Endothelial cell of hepatic sinusoid (primary cell): ENCODE measurements at regions not wholly inside any gene's neighbourhood (a gene's known extent, or its start where the extent isn't known, plus 50 kb on each side); places are given as distances from the start of the nearest gene placed in this dataset.
"Not testable (repeated sequence)": the region's sequence is repeated elsewhere in the genome, so short reads cannot be mapped to it uniquely, and the experiment has no call there.

Source experiments
- in situ Hi-C: cut with HindIII; loops from 2 replicates; pipeline ENCODE4 v1.10.0; 2017; ENCODE audit warnings: low sequenced_read_pairs

- in situ Hi-C loops, result not testable (repeated sequence)
Observed at GRCh38 chr21:32934068-32934467, 91.7 kb upstream of the OLIG2 start.

GRCh38 chr21:32934829-32935228 lies 90.9 kb upstream of the OLIG2 start:
- in situ Hi-C loops, result no loop called here

- in situ Hi-C loops, result no loop called here
Observed at GRCh38 chr21:32940079-32941014, 85.4 kb upstream of the OLIG2 start.

GRCh38 chr21:32941263-32941662 lies 84.5 kb upstream of the OLIG2 start:
- in situ Hi-C loops, result no loop called here

- in situ Hi-C loops, result no loop called here
Observed at GRCh38 chr21:32946654-32947053, 79.1 kb upstream of the OLIG2 start.

- in situ Hi-C loops, result no loop called here
Observed at GRCh38 chr21:32947736-32948135, 78.0 kb upstream of the OLIG2 start.

- in situ Hi-C loops, result no loop called here
Observed at GRCh38 chr21:32949701-32950100, 76.0 kb upstream of the OLIG2 start.

GRCh38 chr21:32951041-32951440 lies 74.7 kb upstream of the OLIG2 start:
- in situ Hi-C loops, result no loop called here

- in situ Hi-C loops, result no loop called here
Observed at GRCh38 chr21:32954353-32954752, 71.4 kb upstream of the OLIG2 start.

- in situ Hi-C loops, result no loop called here
Observed at GRCh38 chr21:32955311-32956060, 70.2 kb upstream of the OLIG2 start.

GRCh38 chr21:32956061-32956656 lies 69.6 kb upstream of the OLIG2 start:
- in situ Hi-C loops, result no loop called here

- in situ Hi-C loops, result no loop called here
Observed at GRCh38 chr21:32957545-32957944, 68.2 kb upstream of the OLIG2 start.

- in situ Hi-C loops, result no loop called here
Observed at GRCh38 chr21:32958288-32959002, 67.3 kb upstream of the OLIG2 start.

GRCh38 chr21:32962268-32962667 lies 63.5 kb upstream of the OLIG2 start:
- in situ Hi-C loops, result no loop called here

GRCh38 chr21:32965129-32965680 lies 60.5 kb upstream of the OLIG2 start:
- in situ Hi-C loops, result no loop called here

GRCh38 chr21:32966120-32966519 lies 59.6 kb upstream of the OLIG2 start:
- in situ Hi-C loops, result no loop called here

- in situ Hi-C loops, result not testable (repeated sequence)
Observed at GRCh38 chr21:32968103-32968502, 57.6 kb upstream of the OLIG2 start.

GRCh38 chr21:32974653-32975052 lies 51.1 kb upstream of the OLIG2 start:
- in situ Hi-C loops, result no loop called here

GRCh38 chr21:32975811-32976431 lies 49.8 kb upstream of the OLIG2 start:
- in situ Hi-C loops, result no loop called here
